Stimulated activated CD4-positive, alpha-beta T cell treated with anti-CD3 and anti-CD28 coated beads, TNF-alpha, amount 100 ng/mL, for 4 hours (primary cell): ENCODE measurements at regions not wholly inside any gene's neighbourhood (a gene's known extent, or its start where the extent isn't known, plus 50 kb on each side); places are given as distances from the start of the nearest gene placed in this dataset.

Source experiments
- DNase-seq, 3 experiments: peaks; one replicate each; pipeline ENCODE4 v3.0.0-alpha.2; 2020; ENCODE audit warnings: low read depth in 3 of 3

DNA sequence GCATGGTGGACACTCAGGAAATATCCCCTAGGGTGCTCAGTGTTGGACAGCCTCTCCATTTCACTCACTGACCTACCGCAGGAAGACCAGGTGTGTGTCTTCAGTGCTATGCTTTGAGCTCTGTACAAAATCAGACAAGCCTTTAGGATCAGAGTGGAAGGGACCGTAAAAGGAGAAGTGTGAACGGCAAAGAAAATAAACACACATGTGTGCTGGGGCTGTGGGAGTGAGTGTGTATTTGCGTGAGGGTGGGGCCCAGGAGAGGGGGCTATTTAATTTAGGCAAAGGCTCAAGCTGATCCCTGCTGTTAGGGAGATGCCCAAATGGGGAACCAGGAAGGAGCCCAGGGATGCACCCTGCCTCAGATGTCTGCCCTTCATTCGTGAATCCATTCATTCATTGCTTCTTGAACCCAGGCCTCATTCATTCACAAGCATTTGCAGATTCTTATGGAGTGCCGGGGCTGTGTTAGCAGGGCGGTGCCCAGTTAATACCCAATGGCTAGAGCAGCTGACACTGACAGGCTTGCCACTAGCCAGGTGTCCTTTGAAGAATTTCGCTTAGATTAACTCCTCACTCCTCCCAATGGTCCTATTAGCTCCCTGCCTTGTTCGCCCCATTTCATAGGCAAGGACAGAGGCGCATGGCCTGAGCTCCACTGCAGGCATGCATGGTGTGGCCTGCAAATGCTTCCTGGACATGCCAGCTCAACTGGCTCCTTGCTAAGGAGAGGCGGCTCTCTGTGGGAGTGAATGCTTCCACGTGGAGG, 296.7 kb upstream of the FOXF1 start:
- DNase-seq = no peak

DNA sequence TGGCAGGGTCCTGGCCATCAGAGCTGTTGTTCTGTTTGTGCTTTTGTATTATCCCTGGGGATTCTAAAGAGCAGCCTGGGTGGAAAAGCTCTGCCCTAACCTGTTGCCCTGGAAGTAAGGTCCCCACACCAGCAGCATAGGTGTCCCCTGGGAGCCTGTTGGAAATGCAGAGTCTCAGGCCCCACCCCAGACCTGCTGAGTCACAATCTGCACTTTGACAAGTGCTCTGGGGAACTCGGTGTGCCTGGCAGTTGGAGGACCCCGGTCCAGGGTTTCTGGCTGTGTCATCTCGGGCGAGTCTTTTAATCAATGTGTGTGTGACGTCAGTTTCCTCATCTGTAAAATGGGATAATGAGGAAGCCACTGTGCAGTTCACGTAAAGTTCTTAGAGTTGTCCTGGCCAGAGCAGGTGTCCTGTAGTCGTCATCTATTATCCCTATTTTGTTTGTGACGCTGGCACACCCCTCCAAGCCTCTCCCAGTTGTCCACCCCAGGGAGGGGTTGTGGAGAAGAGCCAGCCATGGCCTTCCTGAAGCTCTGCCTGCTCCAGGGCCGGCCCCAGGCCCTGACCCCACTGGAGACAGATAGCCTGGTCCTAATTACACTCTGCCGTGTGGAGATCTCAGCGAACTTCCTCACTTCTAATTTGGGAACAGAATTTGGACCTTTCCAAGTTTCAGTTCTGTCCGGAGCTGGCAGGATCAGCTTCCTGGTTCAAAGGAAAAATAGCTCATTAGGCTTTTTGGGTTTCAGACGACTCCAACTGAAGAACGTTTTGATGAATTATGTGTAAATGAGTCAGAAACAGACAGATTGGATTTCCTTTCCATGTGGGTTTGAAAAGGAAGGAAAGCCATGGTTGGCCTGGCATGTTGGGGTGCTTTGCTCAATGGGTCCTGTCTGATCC, 295.7 kb upstream of the FOXF1 start:
- DNase-seq = no peak

DNA sequence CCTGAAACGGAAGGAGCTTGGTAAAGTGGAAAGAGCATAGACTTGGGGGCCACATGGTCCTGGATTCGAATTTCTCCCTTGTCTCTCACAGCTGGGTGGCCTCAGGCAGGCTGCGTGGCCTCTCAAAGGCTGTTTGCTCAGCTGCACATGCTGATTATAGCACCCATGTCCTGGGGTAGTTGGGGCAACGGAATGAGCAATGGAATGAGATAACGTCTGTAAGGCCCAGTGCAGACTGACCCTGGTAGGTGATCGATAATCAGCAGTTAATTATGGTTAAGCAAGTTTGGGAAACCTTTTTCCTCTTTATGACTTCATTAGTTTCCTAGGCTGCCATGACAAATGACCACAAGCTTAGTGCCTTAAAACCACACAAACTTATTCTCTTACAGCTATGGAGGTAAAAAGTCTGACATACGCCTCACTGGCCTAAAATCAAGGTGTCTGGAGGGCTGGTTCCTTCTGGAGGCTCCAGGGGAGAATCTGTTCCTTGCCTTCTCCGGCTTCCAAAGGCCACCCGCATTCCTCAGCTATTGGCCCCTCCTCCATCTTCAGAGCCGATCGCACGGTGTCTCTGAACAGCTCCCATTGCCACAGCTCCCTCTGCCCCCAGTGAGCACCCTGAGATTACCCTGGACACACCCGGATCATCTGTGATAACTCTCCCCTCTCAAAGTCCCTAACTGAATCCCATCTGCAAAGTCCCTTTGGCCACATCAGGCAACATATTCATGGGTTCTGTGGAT, 294.9 kb upstream of the FOXF1 start:
- no peak for DNase-seq

DNA sequence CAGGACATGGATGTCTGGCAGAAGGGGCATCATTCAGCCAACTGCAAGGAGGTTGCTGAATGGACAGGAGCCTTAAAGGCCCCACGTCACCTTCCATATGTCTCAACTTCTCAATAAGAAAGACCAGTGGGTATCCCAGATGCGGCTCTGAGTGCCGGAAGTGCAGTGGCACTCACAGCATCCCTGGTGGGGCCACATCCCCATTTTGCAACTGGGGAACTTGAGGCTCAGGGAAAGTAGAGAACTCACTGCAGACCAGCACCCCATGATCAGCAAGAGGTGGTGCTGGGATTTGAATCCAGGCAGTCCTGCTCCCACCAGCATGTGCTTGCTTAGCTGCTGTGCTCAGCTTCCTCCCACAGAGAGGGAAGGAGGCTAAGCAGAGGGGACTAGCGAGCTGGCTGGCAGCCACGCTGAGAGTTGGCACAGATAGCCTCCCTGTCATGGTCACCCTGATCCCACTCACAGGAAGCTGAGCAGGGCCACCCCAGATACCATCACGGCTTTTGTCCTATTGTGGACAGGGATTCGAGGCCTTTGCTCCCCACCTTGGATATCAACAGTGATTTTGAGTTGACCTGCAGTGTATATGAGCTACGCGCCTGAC, 294.2 kb upstream of the FOXF1 start:
- DNase-seq = no peak

DNA sequence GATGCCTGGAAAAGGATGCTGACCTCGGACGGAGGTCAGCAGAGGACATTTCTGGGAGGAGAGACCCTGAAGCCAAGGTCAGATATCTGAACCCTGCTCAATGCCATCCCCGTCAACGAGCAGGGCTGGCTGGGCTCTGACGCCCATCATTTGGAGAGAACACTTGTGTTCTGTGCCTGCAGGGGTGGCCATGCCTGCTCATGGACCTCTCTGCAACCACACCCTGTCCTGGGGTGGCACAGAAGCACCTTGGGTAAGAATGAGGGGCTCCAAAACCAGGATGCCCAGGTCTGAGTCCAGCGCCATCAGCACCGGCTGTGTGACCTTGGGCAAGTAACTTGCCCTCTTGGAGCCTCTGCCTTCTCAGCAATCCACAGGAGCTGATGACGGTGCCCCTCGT, 293.7 kb upstream of the FOXF1 start:
- no peak for DNase-seq

DNA sequence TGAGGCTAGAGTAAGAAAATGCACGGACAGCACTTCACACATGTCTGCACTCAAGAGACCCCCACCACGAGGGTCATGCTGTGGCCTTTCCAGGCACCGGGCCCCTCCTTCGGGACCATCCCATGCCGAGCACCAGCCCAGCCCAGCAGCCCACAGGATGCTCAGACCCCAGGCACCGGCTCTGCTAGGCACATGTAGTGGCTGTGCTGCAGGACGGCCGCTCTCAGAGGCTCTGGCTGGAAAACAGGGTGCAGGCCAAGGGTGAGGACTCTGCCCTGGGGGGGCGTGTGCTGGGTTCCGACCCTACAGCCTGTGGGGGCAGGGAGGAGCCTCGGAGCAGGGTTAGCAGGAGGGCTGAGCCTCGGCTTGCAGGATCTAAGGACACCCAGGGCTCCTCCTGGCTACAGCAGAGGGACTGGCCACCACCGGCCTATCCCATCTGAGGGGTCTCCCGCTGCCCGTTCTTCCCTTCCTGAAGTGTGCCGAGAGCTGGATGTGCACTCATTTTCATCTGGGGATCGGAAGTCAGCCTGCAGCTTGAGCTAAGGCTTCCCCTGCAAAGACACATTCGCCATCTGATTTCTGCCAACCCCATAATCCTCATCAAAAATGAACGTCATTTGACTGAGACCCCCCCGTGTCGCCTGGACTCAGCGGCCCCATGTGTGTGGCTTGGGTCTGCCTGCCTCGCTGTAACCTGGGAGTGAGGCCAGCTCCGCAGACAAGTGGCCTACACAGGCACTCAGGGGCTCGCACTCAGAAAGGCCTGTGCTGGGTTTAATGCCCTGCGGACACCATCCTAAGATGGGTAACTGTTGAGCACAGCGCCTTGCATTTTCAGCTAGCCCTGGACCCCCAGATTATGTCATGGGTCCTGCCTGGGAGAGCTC, 293.1 kb upstream of the FOXF1 start:
- DNase-seq = no peak

DNA sequence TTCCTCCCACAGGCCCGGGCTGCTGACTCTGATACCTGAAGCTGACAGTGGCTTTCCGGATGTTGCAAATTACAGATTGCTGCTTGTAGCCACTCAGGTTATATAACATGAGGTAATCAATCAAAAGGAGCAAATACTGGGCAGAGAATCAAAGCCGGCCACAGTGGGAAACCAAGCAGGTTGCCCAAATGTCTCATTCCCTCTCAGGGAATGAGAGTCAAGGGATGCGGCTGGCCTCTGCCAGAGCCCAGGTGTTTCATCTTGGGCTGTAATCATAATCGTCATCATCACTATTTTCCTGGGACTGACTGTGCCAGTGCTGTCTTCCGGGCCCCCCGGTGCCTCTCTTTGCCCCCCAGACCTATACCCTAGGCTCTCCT, 292.4 kb upstream of the FOXF1 start:
- DNase-seq = no peak

DNA sequence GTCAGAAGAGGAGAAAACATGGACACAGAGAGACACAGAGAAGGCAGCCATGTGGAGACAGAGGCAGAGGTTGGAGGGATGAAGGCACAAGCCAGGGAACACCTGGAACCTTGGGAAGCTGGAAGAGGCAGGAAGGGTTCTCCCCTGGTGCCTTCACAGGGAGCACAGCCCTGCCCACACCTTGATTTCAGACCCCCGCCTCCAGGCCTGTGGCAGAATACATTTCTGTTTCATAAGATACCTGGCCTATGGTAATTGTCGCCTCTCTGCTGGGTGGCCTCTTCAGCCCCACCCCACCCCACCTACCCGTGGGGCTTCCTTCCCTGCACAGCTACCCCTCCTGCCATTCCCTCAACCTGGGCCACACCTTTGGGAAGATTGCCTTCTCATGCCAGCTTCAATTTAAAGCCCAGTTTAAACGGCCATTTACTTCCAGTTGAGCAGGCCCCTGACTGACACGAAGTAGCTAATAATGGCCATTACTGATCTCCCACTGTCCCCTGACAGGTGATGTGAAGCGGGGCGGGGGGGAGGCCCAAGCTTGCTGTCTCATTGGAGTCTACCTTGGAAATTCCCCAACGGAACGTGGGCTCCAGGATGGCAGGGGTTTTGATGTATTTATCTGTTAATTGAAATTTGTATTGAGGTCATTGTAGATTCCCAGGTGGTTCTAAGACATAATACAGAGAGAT, 291.7 kb upstream of the FOXF1 start:
- DNase-seq = no peak

DNA sequence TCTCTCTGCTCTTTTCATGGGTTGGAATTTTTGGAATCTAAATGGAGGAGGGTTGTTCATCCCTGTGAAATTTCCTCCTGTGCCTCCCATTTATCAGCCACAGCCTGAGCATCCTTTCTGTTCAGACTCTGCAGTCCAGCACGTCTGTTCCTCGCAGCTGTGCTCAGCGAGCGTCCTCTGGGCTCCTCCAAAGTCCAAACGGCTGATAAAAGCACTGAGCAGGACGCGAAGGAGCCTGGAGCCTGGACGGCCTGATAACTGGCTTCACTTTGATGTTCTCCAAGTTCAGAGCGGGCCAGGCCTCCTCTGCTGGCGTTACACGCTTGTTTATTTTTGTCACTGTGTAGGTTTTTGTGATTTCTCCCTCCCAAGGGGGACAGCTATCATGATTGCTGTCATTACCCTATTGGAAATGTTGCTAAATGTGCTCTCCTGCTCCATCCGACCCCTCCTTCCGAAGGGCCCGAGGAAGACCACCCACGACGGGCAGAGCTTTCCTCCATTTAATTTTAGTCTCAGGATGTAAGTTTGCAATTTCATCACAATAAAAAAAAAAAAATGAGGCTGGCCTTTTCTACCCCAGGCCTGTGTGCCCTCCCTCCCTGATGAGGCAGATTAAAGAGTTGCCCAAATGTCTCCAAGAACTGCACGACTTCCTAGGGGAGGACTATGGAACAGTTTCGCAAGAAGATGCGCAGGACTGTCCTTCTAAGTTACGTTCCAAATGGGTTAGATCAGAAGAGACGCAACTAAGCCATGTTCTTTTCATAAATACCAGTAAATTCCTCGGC, 290.5 kb upstream of the FOXF1 start:
- DNase-seq = no peak

DNA sequence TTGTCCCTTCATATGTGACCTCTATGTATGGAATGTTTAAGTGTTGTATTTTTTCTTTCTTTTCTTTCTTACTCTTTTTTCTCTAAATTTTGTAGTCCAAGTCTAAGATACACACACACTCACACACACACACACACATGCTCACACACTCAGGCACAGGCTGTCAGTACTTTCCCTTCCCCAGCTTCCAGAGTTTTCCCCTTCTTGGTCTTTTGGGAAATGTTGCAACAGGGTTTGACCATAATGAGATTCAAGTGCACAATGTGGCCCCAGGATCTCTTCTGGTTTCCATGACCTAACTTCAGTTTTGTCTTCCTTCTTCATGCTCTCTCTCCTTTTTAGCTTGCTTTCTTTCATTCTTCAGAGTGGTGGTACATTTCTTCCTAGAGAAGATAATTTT, 289.8 kb upstream of the FOXF1 start:
- DNase-seq = no peak

DNA sequence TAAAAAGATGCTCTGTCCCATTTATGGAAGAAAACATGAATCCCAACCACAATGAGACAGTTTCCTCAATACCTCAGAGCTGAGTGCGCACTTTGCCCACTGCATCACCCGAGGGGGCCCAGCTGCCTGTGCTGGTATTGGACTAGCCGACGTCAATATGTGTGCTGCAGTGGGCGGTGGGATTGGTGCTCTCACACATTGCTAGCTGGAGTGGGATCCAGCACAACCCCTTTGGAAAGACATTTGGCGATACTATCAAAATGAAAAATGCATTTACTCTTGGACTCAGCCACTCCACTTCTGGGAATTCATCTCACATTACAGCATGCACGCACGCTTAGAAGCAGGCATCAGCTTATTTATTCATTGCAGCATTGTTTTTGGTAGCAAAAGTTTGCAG, 289.2 kb upstream of the FOXF1 start:
- no peak for DNase-seq

DNA sequence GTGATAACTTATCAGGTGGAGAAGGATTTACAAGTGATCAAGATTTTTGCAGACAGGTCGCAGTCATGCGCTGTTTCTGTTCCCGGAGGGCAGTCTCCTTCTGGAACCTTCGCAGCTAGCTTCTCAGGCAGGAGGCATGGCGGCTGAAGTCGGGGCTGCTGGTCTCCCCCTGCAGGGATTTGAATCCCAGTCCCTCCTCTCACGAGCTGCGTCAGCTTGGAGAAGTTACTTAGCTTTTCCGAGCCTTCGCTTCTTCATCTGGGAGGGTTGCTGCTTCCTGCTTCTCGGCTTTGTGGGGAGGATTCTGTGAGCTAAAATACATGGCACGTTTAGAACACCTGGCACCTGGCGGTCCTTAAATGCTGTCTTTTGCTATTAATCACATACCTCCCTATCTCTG, 287.8 kb upstream of the FOXF1 start:
- DNase-seq = no peak

DNA sequence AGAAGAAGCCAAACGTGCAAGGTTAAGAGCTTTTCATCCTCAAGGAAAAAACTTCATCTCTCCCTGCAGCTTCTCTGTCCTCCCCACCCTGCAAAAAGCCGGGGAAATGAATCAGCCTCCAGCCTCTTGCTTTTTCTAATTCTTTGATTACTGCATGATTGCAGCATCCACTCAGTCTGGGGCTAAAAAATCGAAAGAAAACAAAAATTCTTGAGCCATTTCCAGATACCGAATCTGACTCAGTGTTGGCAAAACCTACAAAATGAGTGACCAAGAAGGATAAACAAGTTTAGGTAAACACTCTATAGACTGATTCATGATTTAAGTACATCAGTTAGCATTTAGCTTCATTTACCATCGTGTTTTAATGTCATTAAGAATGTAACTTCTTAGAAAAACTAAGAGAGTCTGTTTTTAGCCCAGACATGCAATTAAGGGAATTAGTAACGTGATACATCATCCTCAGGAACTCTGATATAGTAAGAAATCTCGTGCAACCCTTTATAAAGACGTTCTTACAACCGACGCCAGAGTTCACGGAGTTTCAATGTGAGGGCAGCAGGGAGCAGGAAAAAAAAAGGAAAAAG, 287.3 kb upstream of the FOXF1 start:
- no peak for DNase-seq

DNA sequence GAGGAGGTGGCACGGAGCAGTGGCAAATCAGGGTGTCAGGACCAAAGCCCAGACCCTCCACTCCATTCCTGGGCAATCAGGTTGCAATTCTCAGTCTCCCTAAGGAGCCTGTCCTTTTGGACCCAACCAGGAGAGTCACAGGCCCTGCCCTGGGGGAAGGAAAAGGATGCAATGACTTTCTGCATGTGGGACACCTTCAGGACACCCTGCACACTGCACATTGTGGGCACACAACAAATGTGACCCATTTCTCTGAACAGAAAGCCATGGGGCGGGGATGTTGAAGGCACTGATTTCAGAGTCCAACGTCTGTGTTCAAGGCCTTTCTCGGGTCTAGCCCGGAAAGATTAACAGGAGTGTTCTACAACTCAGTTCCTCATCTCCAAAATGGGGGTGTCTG, 286.2 kb upstream of the FOXF1 start:
- no peak for DNase-seq

DNA sequence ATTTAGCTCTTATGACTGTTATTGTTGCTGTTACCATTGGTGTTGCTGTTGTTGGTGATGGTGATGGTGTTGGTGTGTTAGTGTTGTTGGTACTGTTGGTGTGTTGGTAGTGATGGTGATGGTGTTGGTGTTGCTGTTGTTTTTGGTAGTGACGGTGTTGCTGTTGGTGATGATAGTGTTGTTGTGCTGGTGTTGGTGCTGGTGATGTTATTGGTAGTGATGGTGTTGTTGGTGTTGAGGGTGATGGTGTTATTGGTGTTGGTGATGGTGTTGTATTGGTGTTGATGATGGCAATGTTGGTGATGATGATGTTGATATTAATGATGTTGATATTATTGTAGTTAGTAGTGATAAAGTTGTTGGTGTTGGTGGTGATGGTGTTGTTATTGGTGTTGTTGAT, 285.7 kb upstream of the FOXF1 start:
- DNase-seq = no peak

DNA sequence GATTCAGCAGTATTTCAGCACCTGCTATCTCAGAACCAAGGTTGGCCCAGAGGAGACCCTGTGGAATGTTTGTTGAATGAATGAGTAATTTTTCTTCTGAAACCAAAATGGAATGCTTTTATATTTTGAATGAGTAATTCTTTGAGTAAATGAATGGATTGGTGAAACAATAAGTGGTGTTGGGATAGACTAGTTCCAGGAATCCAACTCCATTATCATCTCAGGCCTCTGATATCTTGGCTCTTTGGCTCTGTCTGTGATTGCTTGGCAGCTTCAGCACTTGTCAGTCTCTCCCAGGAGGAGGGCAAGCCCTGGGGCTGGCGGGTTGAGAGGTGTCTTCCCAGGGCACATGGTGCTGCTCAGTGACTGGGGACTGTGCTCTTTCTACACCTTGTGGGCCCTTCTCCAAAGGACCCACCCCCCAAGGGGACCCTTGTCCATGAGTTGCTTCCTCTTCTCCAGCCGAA, 284.4 kb upstream of the FOXF1 start:
- DNase-seq = no peak

DNA sequence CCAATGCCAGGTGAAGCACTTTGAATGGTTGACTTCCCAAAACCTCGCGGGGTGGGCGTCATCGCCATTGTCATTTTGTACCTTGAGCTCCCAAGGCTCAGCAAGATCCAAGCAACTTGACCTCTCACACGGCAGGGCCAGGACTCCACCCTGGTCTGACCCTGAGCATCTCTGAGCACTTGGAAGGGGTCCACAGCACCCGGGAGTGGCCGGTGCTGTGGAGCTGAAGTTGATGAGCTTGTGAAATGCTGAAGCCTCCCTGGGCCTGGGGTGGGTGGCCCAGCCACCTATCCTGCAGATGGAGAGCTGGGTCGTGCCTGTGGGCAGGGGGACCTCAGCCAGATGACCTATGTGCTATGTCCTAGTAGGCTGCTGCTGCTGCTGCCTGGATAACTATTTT, 283.3 kb upstream of the FOXF1 start:
- DNase-seq = no peak

DNA sequence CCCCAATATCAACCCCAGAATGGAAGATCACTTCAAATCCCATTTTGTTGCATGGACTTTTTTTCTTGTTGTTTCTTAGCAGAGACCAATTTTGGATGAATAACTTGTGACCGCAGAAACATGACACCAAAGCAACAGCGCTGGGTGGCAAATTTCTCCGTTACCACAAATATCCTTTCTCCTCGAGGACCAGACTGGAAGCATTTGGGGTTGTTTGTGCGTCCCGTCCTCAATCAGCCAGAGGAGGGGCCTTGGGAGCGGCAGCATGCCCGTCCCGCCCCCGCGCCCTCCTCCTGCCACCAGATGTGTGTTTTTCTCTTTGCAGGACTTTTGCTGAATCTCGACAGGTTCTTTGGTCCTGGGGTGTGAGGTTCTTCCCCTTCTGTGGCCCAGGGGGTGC, 282.5 kb upstream of the FOXF1 start:
- DNase-seq = no peak

DNA sequence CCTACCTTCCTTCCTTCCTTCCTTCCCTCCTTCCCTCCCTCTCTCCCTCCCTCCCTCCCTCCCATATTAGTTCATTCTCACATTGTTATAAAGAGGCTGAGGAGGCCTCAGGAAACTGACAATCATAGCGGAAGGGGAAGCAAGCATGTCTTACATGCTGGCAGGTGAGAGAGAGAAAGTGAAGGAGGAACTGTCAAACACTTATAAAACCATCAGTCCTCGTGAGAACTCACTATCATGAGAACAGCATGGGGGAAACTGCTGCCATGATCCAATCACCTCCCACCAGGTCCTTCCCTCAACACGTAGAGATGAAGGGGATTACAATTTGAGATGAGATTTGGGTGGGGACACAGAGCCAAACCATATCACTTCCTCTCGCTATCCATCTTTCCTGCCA, 281.6 kb upstream of the FOXF1 start:
- no peak for DNase-seq
